NOMO-1 treated with DMSO at 0.1 percent for 48 hours (cell line): ENCODE measurements at regions not wholly inside any gene's neighbourhood (a gene's known extent, or its start where the extent isn't known, plus 50 kb on each side); places are given as distances from the start of the nearest gene placed in this dataset.
"Not testable (repeated sequence)": the region's sequence is repeated elsewhere in the genome, so short reads cannot be mapped to it uniquely, and the experiment has no call there.

ENCODE experiments used
- DNase-seq: peaks from one replicate; lab custom pipeline; 2025; ENCODE audit not compliant: unreplicated experiment; lab: John Stamatoyannopoulos, UW

GRCh38 chr4:19539201-19539600 is 712.5 kb upstream of the SLIT2 start:
- DNase-seq, result no peak

GRCh38 chr4:19534159-19534558 is 717.5 kb upstream of the SLIT2 start:
- no peak for DNase-seq

GRCh38 chr4:19531906-19532848 is 719.5 kb upstream of the SLIT2 start:
- no peak for DNase-seq

- DNase-seq, result no peak
These were observed 727.7 kb upstream of the SLIT2 start for GRCh38 chr4:19523964-19524363.

GRCh38 chr4:19522966-19523365 is 728.7 kb upstream of the SLIT2 start:
- no peak for DNase-seq

- DNase-seq, result no peak
These were observed 730.7 kb upstream of the SLIT2 start for GRCh38 chr4:19520939-19521520.

- no peak for DNase-seq
These were observed 737.2 kb upstream of the SLIT2 start for GRCh38 chr4:19514276-19515070.

- DNase-seq, result no peak
These were observed 739.6 kb upstream of the SLIT2 start for GRCh38 chr4:19512086-19512485.

- no peak for DNase-seq
These were observed 740.7 kb upstream of the SLIT2 start for GRCh38 chr4:19510993-19511392.

GRCh38 chr4:19508442-19508841 is 743.3 kb upstream of the SLIT2 start:
- DNase-seq, result no peak

- no peak for DNase-seq
These were observed 754.0 kb upstream of the SLIT2 start for GRCh38 chr4:19497705-19498104.

GRCh38 chr4:19496756-19497155 is 754.9 kb upstream of the SLIT2 start:
- DNase-seq, result no peak

GRCh38 chr4:19494961-19495360 is 756.7 kb upstream of the SLIT2 start:
- no peak for DNase-seq

- no peak for DNase-seq
These were observed 759.1 kb upstream of the SLIT2 start for GRCh38 chr4:19492606-19493005.

GRCh38 chr4:19486400-19486799 is 765.3 kb upstream of the SLIT2 start:
- no peak for DNase-seq

- no peak for DNase-seq
These were observed 772.9 kb upstream of the SLIT2 start for GRCh38 chr4:19478791-19479190.

- DNase-seq, result no peak
These were observed 778.1 kb upstream of the SLIT2 start for GRCh38 chr4:19473569-19473968.

GRCh38 chr4:19472666-19473065 is 779.0 kb upstream of the SLIT2 start:
- DNase-seq, result no peak

- DNase-seq, result not testable (repeated sequence)
These were observed 781.7 kb upstream of the SLIT2 start for GRCh38 chr4:19470001-19470400.

GRCh38 chr4:19462117-19462516 is 789.6 kb upstream of the SLIT2 start:
- no peak for DNase-seq

GRCh38 chr4:19455850-19456602 is 795.7 kb upstream of the SLIT2 start:
- no peak for DNase-seq
